ENCODE measurements at regions not wholly inside any gene's neighbourhood (a gene's known extent, or its start where the extent isn't known, plus 50 kb on each side); places are given as distances from the start of the nearest gene placed in this dataset.

DNA sequence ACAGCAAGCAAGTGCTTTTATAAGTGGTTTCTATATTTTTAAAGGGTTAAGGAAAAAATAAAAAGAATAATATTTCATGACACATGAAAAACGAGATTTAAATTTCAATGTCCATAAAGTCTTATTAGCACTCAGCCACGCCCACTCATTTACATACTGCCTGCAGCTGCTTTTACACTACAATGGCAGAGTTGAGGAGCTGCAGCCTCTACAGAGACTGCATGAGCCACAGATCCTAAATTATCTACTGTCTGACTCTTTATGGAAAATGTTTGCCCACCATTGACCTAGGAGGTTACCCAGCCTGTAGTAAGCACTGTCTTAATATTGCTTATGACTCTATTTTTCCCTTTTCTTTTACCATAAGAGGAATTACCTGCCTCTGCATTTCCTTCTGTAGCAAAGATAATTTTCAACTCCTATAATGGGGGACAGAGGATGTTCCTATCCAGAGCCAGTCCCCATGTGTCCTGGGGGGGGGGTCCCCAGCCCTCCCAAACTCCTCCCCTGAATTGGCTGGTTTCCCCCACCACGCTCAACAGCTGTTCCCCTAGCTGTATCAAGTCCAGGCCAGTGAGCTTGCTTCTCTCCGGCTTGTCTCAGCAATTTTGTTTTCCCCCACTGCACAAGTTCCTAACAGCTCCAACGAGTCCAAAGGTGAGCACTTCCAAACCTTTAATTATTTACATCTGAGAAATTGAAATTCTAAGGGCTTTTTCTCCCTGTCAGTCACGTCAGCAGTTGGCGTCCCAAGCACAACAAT is 139.4 kb upstream of the ERCC4 start:
- Histone ChIP-seq H3K79me2 (no peaks in the 10 kb centered on the region), H3K4me3 (no peak overlapping the region), H2AFZ (peak overlapping the region; percentile 40), H3K4me2 (peak overlapping the region; percentile 65), H3K27ac (peak overlapping the region; percentile 66), H4K20me1 (ENCODE audit: insufficient read depth, poor library complexity, severe bottlenecking) (no peaks in the 10 kb centered on the region), H3K4me1 (ENCODE audit: insufficient read depth) (no peaks in the 10 kb centered on the region), H3K27me3 (no peaks in the 10 kb centered on the region), H3K9me2 (replicated peaks; ENCODE audit: insufficient read depth) (no peaks in the 10 kb centered on the region), H3K9me3 (ENCODE audit: low read depth) (no peaks in the 10 kb centered on the region), H3K36me3 (replicated peaks; ENCODE audit: insufficient read depth, low read depth) (no peaks in the 10 kb centered on the region)
- DNase-seq (ENCODE audit: low spot score): peak; percentile 28
- TF ChIP-seq, protein P1, sequence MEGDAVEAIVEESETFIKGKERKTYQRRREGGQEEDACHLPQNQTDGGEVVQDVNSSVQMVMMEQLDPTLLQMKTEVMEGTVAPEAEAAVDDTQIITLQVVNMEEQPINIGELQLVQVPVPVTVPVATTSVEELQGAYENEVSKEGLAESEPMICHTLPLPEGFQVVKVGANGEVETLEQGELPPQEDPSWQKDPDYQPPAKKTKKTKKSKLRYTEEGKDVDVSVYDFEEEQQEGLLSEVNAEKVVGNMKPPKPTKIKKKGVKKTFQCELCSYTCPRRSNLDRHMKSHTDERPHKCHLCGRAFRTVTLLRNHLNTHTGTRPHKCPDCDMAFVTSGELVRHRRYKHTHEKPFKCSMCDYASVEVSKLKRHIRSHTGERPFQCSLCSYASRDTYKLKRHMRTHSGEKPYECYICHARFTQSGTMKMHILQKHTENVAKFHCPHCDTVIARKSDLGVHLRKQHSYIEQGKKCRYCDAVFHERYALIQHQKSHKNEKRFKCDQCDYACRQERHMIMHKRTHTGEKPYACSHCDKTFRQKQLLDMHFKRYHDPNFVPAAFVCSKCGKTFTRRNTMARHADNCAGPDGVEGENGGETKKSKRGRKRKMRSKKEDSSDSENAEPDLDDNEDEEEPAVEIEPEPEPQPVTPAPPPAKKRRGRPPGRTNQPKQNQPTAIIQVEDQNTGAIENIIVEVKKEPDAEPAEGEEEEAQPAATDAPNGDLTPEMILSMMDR (IDR thresholded peaks at IDR 0.05; ENCODE audit: poor library complexity): no peak
- no peak for TF ChIP-seq EZH2phosphoT487 (IDR thresholded peaks at IDR 0.05; ENCODE audit: low read depth, severe bottlenecking, unreplicated experiment)
- no peak for TF ChIP-seq EZH2 (IDR thresholded peaks at IDR 0.05; ENCODE audit: borderline replicate concordance)
- WGBS (ENCODE audit: low lambda C conversion rate, missing lambda C conversion rate): 54% methylated on average over 7 of the region's 7 CpGs

DNA sequence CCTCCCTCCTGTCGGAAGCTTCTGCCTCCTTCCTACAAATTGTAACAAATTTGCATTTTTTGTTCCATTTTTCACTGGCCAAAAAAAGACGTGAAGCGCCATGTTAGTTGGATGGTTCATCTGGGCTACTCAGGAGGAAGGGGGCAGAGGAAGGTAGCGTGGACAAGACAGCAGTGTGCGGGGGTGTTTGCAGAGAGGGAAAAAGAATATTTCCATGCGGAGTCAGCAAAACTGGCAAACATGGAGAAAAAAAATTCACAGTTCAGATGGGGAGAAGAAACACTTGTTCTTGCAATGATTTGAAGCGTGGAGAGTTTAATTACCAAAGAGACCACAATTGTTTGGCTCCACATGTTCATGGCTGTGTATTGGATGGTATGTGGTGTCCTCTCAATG is 138.8 kb upstream of the ERCC4 start:
- Histone ChIP-seq H3K36me3 (replicated peaks; ENCODE audit: insufficient read depth, low read depth) (no peaks in the 10 kb centered on the region), H3K27ac (peak overlapping the region; percentile 66), H3K27me3 (no peaks in the 10 kb centered on the region), H4K20me1 (ENCODE audit: insufficient read depth, poor library complexity, severe bottlenecking) (no peaks in the 10 kb centered on the region), H3K9me3 (ENCODE audit: low read depth) (no peaks in the 10 kb centered on the region), H2AFZ (peak overlapping the region; percentile 40), H3K4me2 (peak overlapping the region; percentile 65), H3K9me2 (replicated peaks; ENCODE audit: insufficient read depth) (no peaks in the 10 kb centered on the region), H3K4me1 (ENCODE audit: insufficient read depth) (no peaks in the 10 kb centered on the region), H3K79me2 (no peaks in the 10 kb centered on the region), H3K4me3 (no peak overlapping the region)
- TF ChIP-seq EZH2phosphoT487 (IDR thresholded peaks at IDR 0.05; ENCODE audit: low read depth, severe bottlenecking, unreplicated experiment) (no peak), EZH2 (IDR thresholded peaks at IDR 0.05; ENCODE audit: borderline replicate concordance) (no peak)
- TF ChIP-seq, protein P1 (IDR thresholded peaks at IDR 0.05; ENCODE audit: poor library complexity): no peak
- WGBS (ENCODE audit: low lambda C conversion rate, missing lambda C conversion rate): 88% methylated on average over 7 of the region's 7 CpGs
- DNase-seq (ENCODE audit: low spot score): no peak

DNA sequence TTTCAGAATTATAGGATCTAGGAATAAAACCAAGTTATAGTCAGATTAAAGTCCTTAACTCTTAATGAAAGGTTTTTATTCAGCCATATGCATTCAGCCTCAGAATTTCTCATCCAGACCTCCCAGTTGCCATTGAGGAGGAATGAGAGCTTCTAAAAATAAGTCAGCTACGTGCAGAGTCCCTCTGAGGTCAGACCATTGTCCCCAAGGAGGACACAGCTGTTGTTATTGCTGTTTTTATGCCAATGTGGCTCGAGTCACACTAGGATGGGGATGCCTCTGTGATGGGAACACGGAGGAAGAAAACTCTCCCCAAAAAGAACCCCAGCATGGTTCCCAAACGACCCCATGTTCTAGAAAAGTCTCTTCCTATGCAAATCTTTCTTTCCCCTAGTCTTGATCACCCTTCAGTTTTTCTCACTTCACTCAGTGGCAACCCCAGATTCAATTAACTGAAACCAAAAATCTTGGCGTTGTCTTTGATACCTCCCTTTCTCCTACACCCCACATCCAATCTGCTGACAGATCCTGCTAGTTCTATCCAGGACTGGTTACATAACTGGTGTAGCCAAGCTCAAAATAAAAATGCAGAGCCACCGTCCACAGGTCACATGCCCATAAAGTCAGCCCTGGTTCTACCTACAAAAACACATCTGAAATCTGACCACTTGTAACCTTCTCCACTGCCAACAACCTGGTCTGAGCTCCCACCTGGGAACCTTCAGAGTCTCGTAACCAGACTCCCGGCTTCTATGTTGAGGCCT is 138.2 kb upstream of the ERCC4 start:
- H3K9me2 ChIP-seq (replicated peaks; ENCODE audit: insufficient read depth): no peaks in the 10 kb centered on the region
- H3K27ac ChIP-seq: peak overlapping the region; percentile 66
- no peaks in the 10 kb centered on the region for H3K79me2 ChIP-seq
- H3K4me1 ChIP-seq (ENCODE audit: insufficient read depth): no peaks in the 10 kb centered on the region
- WGBS (ENCODE audit: low lambda C conversion rate, missing lambda C conversion rate): 86% methylated on average over 8 of the region's 8 CpGs
- DNase-seq (ENCODE audit: low spot score): no peak
- H3K36me3 ChIP-seq (replicated peaks; ENCODE audit: insufficient read depth, low read depth): no peaks in the 10 kb centered on the region
- H2AFZ ChIP-seq: peak overlapping the region; percentile 40
- no peaks in the 10 kb centered on the region for H4K20me1 ChIP-seq (ENCODE audit: insufficient read depth, poor library complexity, severe bottlenecking)
- H3K9me3 ChIP-seq (ENCODE audit: low read depth): no peaks in the 10 kb centered on the region
- no peak overlapping the region for H3K4me2 ChIP-seq
- no peak overlapping the region for H3K4me3 ChIP-seq
- TF ChIP-seq EZH2phosphoT487 (IDR thresholded peaks at IDR 0.05; ENCODE audit: low read depth, severe bottlenecking, unreplicated experiment): no peak
- TF ChIP-seq, protein P1 (IDR thresholded peaks at IDR 0.05; ENCODE audit: poor library complexity): no peak
- TF ChIP-seq EZH2 (IDR thresholded peaks at IDR 0.05; ENCODE audit: borderline replicate concordance): no peak
- no peaks in the 10 kb centered on the region for H3K27me3 ChIP-seq

Data from hepatocyte (in vitro differentiated cells).